GM18517 (cell line): ENCODE measurements at regions not wholly inside any gene's neighbourhood (a gene's known extent, or its start where the extent isn't known, plus 50 kb on each side); places are given as distances from the start of the nearest gene placed in this dataset.
"Not testable (repeated sequence)": the region's sequence is repeated elsewhere in the genome, so short reads cannot be mapped to it uniquely, and the experiment has no call there.

Experiments used
- ATAC-seq: cut with Tn5 transposase; IDR thresholded peaks from one replicate; pipeline ENCODE4 v1.9.1; 2021; ENCODE audit warnings: mild to moderate bottlenecking, moderate library complexity; ENCODE audit not compliant: unreplicated experiment

- no peak for ATAC-seq
Measured at GRCh38 chr3:152891678-152892077, 56.7 kb downstream of the P2RY1 start.

GRCh38 chr3:152892446-152892845 is 57.5 kb downstream of the P2RY1 start:
- ATAC-seq = no peak

DNA sequence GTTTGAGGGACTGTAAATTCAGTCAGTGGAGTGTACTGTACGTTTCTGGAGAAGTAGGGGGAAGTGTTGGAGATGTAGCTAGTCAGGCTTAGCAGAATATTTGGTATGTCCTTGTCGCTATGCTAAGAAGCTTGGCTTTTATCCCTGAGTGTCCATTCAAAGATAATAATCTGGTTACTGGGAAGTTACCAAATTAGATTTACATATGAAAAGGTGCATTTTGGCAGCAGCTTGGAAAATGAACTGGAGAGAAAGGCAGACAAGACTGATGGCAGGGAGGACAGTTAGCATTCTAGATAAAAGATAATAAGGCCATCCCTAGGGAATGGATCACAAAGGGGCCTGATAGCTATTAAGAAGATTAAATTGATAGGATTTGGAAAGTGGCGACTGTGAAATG is 58.7 kb downstream of the P2RY1 start:
- no peak for ATAC-seq

- ATAC-seq = no peak
Measured at GRCh38 chr3:152899306-152899705, 64.4 kb downstream of the P2RY1 start.

- ATAC-seq = no peak
Measured at GRCh38 chr3:152902141-152902669, 67.3 kb downstream of the P2RY1 start.

GRCh38 chr3:152905631-152906030 is 70.7 kb downstream of the P2RY1 start:
- ATAC-seq = no peak

- ATAC-seq = no peak
Measured at GRCh38 chr3:152909180-152909883, 74.4 kb downstream of the P2RY1 start.

GRCh38 chr3:152910211-152910610 is 75.3 kb downstream of the P2RY1 start:
- ATAC-seq = no peak

- ATAC-seq = no peak
Measured at GRCh38 chr3:152910966-152911365, 76.0 kb downstream of the P2RY1 start.

GRCh38 chr3:152914743-152915142 is 79.8 kb downstream of the P2RY1 start:
- ATAC-seq = not testable (repeated sequence)

DNA sequence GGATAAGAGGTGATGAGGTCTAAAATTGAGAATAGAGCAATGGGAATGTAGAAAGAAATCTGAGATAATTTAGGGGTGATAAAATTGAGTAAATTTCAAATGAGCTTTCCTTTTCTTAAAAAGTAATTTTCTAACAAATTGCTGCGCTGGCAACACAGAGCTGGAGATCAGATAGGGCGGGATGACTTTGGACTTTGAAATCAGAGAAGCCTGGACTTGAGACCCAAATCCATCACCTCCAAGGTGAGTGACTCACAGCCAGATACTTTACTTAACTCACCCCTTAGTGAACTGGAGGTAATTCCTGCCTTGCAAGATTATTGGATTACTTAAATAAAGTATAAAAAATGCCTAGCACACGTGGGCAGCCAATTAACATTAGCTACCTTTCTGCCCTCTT is 80.8 kb downstream of the P2RY1 start:
- ATAC-seq = no peak

DNA sequence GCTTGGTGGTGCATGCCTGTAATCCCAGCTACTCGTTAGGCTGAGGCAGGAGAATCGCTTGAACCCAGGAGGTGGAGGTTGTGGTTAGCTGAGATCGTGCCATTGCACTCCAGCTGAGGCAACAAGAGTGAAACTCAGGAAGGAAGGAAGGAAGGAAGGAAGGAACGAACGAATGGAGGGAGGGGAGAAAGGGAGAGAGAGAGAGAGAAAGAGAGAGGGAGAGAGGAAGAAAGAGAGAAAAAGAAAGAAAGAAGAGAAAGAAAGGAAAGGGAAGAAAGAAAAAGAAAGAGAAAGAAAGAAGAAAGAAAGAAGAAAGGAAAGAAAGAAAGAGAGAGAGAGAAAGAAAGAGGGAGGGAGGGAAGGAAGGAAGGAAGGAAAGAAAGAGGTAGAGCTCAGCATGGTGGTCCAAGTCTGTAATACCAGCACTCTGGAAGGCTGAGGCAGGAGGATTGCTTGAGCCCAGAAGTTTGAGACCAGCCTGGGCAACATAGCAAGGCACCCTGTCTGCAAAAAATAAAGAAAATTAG is 81.9 kb downstream of the P2RY1 start:
- no peak for ATAC-seq

DNA sequence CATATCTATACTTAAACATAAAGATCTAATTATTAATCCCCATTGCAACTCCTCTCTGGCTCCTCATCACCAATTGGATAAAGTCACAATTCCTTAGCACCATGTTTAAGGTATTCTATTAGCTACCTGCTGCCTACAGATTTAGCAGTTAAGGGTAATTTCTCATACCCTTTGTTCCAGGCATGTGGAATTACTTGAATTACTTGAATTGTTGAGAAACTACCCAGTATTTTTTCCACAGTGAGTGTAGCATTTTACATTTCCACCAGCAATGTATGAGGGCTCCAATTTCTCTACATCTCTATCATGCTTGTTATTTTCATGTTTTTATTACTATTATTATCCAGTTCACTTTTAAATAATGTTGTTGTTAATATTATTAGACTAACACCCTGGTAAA is 86.4 kb downstream of the P2RY1 start:
- ATAC-seq = no peak

DNA sequence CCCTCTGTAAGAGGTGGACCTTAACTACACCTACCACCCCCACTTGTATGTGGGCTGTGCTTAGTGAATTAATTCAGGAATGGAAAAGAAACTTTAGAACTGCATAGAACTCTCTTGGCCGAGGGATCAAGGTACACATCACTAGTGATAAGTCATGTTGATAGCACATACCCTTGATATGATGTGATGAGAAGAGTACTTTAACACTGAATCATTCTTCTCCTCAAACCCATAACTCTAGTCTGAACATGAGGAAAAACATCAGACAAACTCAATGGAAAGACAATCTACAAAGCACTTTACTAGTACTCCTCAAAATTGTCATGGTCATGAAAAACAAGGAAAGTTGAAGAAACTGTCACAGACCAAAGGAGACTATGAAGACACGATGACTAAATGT is 87.6 kb downstream of the P2RY1 start:
- no peak for ATAC-seq

DNA sequence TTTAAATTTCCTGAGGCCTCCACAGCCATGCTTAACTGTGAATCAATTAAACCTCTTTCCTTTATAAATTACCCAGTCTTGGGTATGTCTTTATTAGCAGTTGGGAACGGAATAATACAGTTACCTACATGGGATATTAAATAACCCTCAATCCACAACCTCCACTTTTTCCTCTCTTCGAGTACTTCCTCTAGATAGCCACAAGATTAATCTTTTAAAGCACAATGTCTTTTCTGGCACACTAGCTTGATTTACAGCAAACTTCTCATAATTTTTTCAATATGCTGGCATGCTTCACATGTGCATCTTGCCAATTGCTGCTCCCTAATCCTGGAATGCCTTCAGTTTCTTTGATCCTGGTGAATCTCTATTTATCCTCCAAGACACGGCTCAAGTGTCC is 92.2 kb downstream of the P2RY1 start:
- no peak for ATAC-seq

GRCh38 chr3:152930516-152930915 is 95.6 kb downstream of the P2RY1 start:
- ATAC-seq = no peak

DNA sequence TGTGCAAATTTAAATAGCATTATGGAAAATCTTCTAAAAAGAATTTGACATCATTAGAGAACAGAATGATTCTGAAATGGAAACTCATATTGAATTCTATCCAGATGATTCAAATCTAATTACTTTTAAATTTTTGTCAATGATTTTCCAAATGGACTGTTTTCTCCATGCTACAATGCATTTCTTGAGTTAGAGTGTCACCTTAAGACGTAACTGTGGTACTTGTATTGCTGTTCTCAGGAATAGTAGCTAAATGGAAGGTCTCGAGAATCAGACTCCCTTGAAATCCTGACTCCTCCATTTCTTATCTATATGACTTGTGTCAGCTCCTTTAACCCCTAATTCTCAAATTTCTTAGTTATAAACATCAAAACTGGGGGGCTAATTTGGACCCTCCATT is 102.3 kb downstream of the P2RY1 start:
- no peak for ATAC-seq

GRCh38 chr3:152938974-152939636 is 104.2 kb downstream of the P2RY1 start:
- ATAC-seq = no peak

GRCh38 chr3:152941859-152942258 is 106.9 kb downstream of the P2RY1 start:
- ATAC-seq = no peak

DNA sequence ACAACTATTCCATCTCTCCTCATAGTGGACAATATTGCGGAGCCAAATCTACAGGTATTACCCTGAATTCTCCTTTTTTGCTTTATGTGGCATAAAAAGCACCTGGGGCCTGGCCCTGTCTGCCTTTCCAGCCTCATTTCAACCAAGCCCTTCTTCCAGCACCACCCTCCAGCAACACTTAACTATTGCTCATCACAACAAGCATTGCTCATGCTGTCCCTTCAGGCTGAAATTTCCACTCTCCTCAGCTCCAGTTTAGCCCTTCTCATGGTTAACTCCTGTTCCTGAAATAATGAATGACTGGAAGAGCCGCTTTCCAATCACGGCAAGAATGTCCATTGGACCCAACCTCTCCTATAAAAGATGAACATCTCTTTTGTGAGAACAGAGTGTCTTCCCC is 107.4 kb downstream of the P2RY1 start:
- ATAC-seq = no peak

- ATAC-seq = no peak
Measured at GRCh38 chr3:152943645-152944044, 108.7 kb downstream of the P2RY1 start.

DNA sequence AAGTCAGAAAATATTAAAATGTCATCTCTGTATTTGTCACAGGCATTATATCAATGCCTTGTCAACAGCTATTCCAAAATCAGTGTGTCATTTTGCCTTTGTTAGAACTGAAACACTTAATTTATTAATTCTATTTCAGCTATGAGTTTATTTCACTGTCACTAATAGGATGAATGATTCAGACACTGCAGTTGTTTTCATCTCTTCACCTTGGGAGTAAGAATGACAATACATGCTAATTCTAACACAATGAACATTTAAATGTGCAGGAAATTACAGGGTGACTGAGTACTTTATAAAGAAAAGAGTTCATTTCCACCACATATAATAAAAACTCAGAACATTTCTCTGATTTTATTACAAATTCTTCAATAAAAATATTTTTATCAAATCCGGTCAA is 109.7 kb downstream of the P2RY1 start:
- no peak for ATAC-seq
